ENCODE measurements at regions not wholly inside any gene's neighbourhood (a gene's known extent, or its start where the extent isn't known, plus 50 kb on each side); places are given as distances from the start of the nearest gene placed in this dataset.
A peak's percentile ranks its signal among the peaks of the same experiment; 100 is the strongest.

DNA sequence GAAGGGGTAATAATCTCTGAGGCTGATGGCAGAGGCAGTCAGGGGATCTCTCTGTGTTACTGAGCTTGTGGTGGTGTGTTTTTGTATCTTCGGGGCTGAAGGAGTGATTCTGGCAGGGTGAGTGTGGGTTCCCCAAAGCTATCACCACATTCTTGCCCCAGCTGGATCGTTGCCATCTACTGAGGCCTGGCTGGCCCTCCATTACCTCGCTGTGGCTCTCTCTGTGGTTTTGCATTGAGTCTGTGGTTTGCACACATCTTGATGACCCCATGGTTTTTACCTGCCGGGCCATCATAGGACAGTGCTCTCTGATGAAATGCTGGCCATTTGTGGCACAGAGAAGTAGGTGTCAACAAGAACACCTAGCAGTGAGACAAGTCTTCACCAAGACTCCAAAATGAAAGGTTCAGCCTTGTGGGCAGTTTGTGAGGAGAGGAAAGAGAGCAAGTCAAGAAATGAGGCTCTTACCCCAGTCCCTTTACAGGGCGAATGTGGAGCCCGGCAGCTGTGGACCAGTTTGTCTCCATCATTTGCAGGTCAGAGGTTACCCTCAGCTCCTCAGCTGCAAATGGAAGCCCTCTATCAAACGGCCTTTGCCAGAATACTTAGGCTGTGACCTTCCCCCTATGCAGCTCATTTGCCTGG lies 69.0 kb upstream of the NPAS1 start:
- TF ChIP-seq, protein P1, sequence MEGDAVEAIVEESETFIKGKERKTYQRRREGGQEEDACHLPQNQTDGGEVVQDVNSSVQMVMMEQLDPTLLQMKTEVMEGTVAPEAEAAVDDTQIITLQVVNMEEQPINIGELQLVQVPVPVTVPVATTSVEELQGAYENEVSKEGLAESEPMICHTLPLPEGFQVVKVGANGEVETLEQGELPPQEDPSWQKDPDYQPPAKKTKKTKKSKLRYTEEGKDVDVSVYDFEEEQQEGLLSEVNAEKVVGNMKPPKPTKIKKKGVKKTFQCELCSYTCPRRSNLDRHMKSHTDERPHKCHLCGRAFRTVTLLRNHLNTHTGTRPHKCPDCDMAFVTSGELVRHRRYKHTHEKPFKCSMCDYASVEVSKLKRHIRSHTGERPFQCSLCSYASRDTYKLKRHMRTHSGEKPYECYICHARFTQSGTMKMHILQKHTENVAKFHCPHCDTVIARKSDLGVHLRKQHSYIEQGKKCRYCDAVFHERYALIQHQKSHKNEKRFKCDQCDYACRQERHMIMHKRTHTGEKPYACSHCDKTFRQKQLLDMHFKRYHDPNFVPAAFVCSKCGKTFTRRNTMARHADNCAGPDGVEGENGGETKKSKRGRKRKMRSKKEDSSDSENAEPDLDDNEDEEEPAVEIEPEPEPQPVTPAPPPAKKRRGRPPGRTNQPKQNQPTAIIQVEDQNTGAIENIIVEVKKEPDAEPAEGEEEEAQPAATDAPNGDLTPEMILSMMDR (IDR thresholded peaks at IDR 0.05), result no peak
- TF ChIP-seq EZH2 (IDR thresholded peaks at IDR 0.05), result no peak
- no peak for TF ChIP-seq EZH2phosphoT487 (IDR thresholded peaks at IDR 0.05)
- Histone ChIP-seq H3K27me3 (no peaks in the 10 kb centered on the region), H4K20me1 (ENCODE audit: low read depth) (peaks cover 39% of the 10 kb centered on the region), H2AFZ (replicated peaks) (no peak overlapping the region), H3F3A (ENCODE audit: low read depth) (peaks cover 10% of the 10 kb centered on the region), H3K4me2 (no peak overlapping the region), H3K36me3 (peaks cover 5% of the 10 kb centered on the region), H3K79me2 (ENCODE audit: low read depth) (peaks cover 75% of the 10 kb centered on the region), H3K4me3 (no peak overlapping the region), H3K9ac (no peak overlapping the region), H3K9me3 (ENCODE audit: low read depth) (no peaks in the 10 kb centered on the region), H3K27ac (peak overlapping the region; percentile 40), H3K4me1 (peaks cover 5% of the 10 kb centered on the region)
- peaks cover 35% of the 10 kb centered on the region for H3K36me3 Mint-ChIP-seq
- no peaks in the 10 kb centered on the region for H3K9me3 Mint-ChIP-seq
- no peak overlapping the region for H3K4me3 Mint-ChIP-seq
- H3K4me1 Mint-ChIP-seq, result peaks cover 18% of the 10 kb centered on the region
- no peak for DNase-seq (ENCODE audit: low spot score)
- H3K27ac Mint-ChIP-seq, result peak overlapping the region; percentile 16
- no peaks in the 10 kb centered on the region for H3K27me3 Mint-ChIP-seq (ENCODE audit: insufficient read depth, low read depth)

DNA sequence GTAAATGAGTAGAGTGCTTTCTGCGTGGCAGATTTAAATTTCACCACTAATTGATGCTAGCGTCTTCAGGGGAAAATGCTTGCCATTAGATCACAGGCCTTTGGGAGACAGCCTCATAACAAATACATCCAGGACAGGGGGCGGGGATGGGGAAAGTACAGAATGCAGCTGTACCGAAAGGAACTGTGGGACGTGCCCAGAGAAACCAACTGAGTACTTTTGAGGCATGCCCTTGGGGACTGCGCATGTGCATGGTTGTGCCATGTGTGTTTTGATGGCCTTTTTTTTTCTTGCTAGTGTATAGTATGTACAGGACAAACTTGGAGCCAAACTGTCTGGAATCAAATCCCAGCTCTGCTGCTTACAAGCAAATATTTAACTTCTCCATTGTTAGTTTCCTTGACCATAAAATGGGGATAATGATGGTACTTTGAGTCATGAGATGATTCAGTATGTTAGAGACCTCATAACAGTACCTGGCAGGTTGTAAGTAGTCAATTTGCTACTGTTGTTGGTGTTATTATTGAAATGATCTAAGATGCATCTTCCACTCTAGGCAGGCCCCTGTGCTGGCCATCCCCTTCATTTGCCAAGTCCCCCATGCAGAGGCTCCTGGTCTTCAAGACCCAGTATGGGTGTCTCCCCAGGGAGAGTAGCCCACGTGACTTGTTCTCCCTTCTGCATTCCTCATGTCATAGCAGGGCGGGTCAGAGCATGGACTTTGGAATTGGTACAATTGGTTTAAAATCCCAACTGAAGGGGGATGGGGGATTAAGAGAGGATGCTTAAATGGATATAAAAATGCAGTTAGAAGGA lies 68.3 kb upstream of the NPAS1 start:
- Histone ChIP-seq H3K27ac (no peak overlapping the region), H3F3A (ENCODE audit: low read depth) (peaks cover 10% of the 10 kb centered on the region), H3K4me1 (peaks cover 5% of the 10 kb centered on the region), H3K4me2 (no peak overlapping the region), H2AFZ (replicated peaks) (no peak overlapping the region), H3K9ac (no peak overlapping the region), H3K4me3 (no peak overlapping the region), H4K20me1 (ENCODE audit: low read depth) (peaks cover 32% of the 10 kb centered on the region), H3K36me3 (peaks cover 5% of the 10 kb centered on the region), H3K79me2 (ENCODE audit: low read depth) (peaks cover 71% of the 10 kb centered on the region), H3K27me3 (no peaks in the 10 kb centered on the region), H3K9me3 (ENCODE audit: low read depth) (no peaks in the 10 kb centered on the region)
- Mint-ChIP-seq H3K9me3 (no peaks in the 10 kb centered on the region), H3K27me3 (ENCODE audit: insufficient read depth, low read depth) (no peaks in the 10 kb centered on the region), H3K36me3 (peaks cover 33% of the 10 kb centered on the region), H3K27ac (no peak overlapping the region), H3K4me1 (peaks cover 11% of the 10 kb centered on the region), H3K4me3 (no peak overlapping the region)
- no peak for TF ChIP-seq EZH2 (IDR thresholded peaks at IDR 0.05)
- no peak for TF ChIP-seq EZH2phosphoT487 (IDR thresholded peaks at IDR 0.05)
- TF ChIP-seq, protein P1 (IDR thresholded peaks at IDR 0.05), result no peak
- DNase-seq (ENCODE audit: low spot score), result no peak

DNA sequence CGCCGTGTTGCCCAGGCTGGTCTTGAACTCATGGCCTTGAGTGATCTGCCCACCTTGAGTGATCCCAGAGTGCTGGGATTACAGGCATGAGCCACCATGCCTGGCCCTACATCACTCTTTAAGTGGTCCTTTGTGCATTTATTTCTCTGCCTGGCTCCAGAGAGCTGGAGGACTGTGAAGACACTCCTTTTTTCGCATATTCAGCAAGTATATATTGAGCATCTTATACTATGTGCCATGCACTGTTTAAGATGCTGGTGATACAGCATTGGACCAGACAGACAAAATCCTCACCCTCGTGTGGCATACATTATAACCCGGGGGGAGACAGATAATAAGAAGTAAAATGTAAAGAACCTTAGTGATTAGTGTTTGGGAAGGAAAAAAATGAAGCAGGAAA lies 66.8 kb upstream of the NPAS1 start:
- Histone ChIP-seq H4K20me1 (ENCODE audit: low read depth) (peaks cover 31% of the 10 kb centered on the region), H3K27me3 (no peaks in the 10 kb centered on the region), H3K9ac (no peak overlapping the region), H3K79me2 (ENCODE audit: low read depth) (peaks cover 66% of the 10 kb centered on the region), H3K9me3 (ENCODE audit: low read depth) (no peaks in the 10 kb centered on the region), H3K27ac (no peak overlapping the region), H3K4me2 (no peak overlapping the region), H3K4me1 (peaks cover 5% of the 10 kb centered on the region), H3F3A (ENCODE audit: low read depth) (peaks cover 10% of the 10 kb centered on the region), H3K4me3 (no peak overlapping the region), H2AFZ (replicated peaks) (no peak overlapping the region), H3K36me3 (no peaks in the 10 kb centered on the region)
- Mint-ChIP-seq H3K27me3 (ENCODE audit: insufficient read depth, low read depth) (peaks cover 2% of the 10 kb centered on the region), H3K4me1 (peaks cover 11% of the 10 kb centered on the region), H3K4me3 (no peak overlapping the region), H3K27ac (peak overlapping the region; percentile 12), H3K9me3 (peaks cover 2% of the 10 kb centered on the region), H3K36me3 (peaks cover 30% of the 10 kb centered on the region)
- no peak for DNase-seq (ENCODE audit: low spot score)
- TF ChIP-seq EZH2phosphoT487 (IDR thresholded peaks at IDR 0.05) (no peak), EZH2 (IDR thresholded peaks at IDR 0.05) (no peak)
- TF ChIP-seq, protein P1 (IDR thresholded peaks at IDR 0.05), result no peak

Data from neural progenitor cell (in vitro differentiated cells).